Heart left ventricle (tissue), 16 donors: ENCODE measurements at regions not wholly inside any gene's neighbourhood (a gene's known extent, or its start where the extent isn't known, plus 50 kb on each side); places are given as distances from the start of the nearest gene placed in this dataset.

Source experiments
- ATAC-seq, 4 donors: fragments of 200-7000 bp; cut with Tn5 transposase; one replicate each; pipeline ENCODE4 v1.9.1; 2020 to 2022; ENCODE audit warnings: moderate library complexity in 4 of 4, mild to moderate bottlenecking in 3 of 4, moderate number of reproducible peaks in 1 of 4
- DNase-seq, 5 donors: peaks; one replicate each; pipeline ENCODE4 v3.0.0-alpha.2; 2020
- H3K27ac ChIP-seq, 12 donors: fragments of 200-600 bp; sonication (generic) in 4 of 12; one replicate each; pipeline versions ENCODE4 v1.5.0 to v1.8.0; 2016 to 2022; ENCODE audit warnings: mild to moderate bottlenecking in 2 of 12
- H3K27me3 ChIP-seq, 9 donors: fragments of 200-600 bp; sonication (generic) in 2 of 9; one replicate each; pipeline versions ENCODE4 v1.5.1 to v1.8.0; 2016 to 2022; ENCODE audit warnings: mild to moderate bottlenecking in 3 of 9
- H3K36me3 ChIP-seq, 9 donors: fragments of 200-600 bp; sonication (generic) in 2 of 9; one replicate each; pipeline versions ENCODE4 v1.5.0 to v1.8.0; 2018 to 2022; ENCODE audit warnings: mild to moderate bottlenecking in 2 of 9
- H3K4me1 ChIP-seq, 12 donors: fragments of 200-600 bp; sonication (generic) in 4 of 12; one replicate each; pipeline versions ENCODE4 v1.5.0 to v1.8.0; 2016 to 2022; ENCODE audit warnings: mild to moderate bottlenecking in 3 of 12
- H3K4me3 ChIP-seq, 12 donors: fragments of 200-600 bp; sonication (generic) in 4 of 12; one replicate each; pipeline versions ENCODE4 v1.5.0 to v1.8.0; 2017 to 2022; ENCODE audit warnings: mild to moderate bottlenecking in 9 of 12, moderate library complexity in 4 of 12
- H3K9me3 ChIP-seq, 12 donors: fragments of 200-600 bp; sonication (generic) in 4 of 12; one replicate each; pipeline versions ENCODE4 v1.5.0 to v1.8.0; 2016 to 2022; ENCODE audit warnings: mild to moderate bottlenecking in 1 of 12
- POLR2A ChIP-seq, 2 donors: fragments of 450-650 bp; IDR thresholded peaks; one replicate each; pipeline ENCODE4 v1.6.1; 2017; ENCODE audit warnings: antibody characterized with exemption in 2 of 2, mild to moderate bottlenecking in 2 of 2, moderate library complexity in 2 of 2
- WGBS, 4 donors: extraction: QIAGEN DNeasy Blood & Tissue Kit in 2 of 4; methylation state at CpG; one replicate each; pipeline versions ENCODE4 v1.1.5 to v1.1.7; 2013 to 2018; 5-methylcytosine and 5-hydroxymethylcytosine counted together
- intact Hi-C, 10 donors: fragments of 100-400 bp; cut with DNase I; formaldehyde crosslinking; loops; one replicate each; pipeline versions ENCODE4 v1.11.1 to v1.14.2; 2022
- TF ChIP-seq, protein P1 (sequence below), 12 donors: fragments of 200-600 bp; sonication (generic) in 4 of 12; IDR thresholded peaks; one replicate each; pipeline versions ENCODE4 v1.5.0 to v1.8.0; 2018 to 2022; ENCODE audit warnings: antibody characterized with exemption in 12 of 12, mild to moderate bottlenecking in 5 of 12
- donor health status: ischemic (EF 13 %, LVEDD 7.1; RV severe dilation, severe dysfunction).
- donor health status: healthy with polysubstance abuse.
- donor health status: DM: no; HTN: yes; CAD: no.
- donor health status: DM: no; HTN: no; CAD: no.
- donor health status: ischemic (EF 25% LVEDD 6.9; RV normal size, moderate dysfunction).
- donor health status: ischemic (EF 25% LVEDD 5.7; RV mildly dilated, moderate dysfunction).
- donor health status: healthy.
- donor health status: DM: yes; HTN: yes; CAD: no.
- donor health status: ischemic (EF 35%, LVEDD 5.7; RV mildly dilated, moderate dysfunction).
- donor health status: nonischemic (EF 11% LVEDD 7.7; RV severe dilation, severe dysfunction).
- donor health status: DM: yes; HTN: yes; CAD: no.
- donor health status: PGD.
- donor health status: ischemic (EF 29% LVEDD 5.4; RV normal size, mild dysfunction).
- donor health status: nonischemic (EF 23%, LVEDD 6.1; RV moderate dilation, normal function).

DNA sequence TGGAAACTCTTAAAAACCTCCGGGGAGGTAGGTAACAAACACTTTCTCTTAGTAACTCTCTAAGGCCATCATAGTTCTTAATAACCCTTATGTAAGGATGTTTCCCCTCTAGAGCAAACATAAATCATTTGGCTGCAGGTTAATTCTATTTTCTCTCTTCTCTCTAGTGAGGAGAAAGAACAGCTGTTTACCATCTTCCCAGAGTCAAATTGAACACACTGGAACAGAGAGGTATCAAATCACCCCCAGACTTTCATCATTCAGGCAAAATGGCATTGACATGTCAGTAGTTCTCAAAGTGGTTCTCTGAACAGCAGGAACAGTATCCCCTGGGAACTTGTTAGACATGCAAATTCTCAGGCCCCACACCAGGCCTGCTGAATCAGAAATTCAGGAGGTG, 240.7 kb downstream of the MEIS1 start:
- TF ChIP-seq, protein P1, sequence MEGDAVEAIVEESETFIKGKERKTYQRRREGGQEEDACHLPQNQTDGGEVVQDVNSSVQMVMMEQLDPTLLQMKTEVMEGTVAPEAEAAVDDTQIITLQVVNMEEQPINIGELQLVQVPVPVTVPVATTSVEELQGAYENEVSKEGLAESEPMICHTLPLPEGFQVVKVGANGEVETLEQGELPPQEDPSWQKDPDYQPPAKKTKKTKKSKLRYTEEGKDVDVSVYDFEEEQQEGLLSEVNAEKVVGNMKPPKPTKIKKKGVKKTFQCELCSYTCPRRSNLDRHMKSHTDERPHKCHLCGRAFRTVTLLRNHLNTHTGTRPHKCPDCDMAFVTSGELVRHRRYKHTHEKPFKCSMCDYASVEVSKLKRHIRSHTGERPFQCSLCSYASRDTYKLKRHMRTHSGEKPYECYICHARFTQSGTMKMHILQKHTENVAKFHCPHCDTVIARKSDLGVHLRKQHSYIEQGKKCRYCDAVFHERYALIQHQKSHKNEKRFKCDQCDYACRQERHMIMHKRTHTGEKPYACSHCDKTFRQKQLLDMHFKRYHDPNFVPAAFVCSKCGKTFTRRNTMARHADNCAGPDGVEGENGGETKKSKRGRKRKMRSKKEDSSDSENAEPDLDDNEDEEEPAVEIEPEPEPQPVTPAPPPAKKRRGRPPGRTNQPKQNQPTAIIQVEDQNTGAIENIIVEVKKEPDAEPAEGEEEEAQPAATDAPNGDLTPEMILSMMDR (IDR thresholded peaks at IDR 0.05) = no peak
- TF ChIP-seq POLR2A (IDR thresholded peaks at IDR 0.05) = no peak
- intact Hi-C loops = no loop called here
- Histone ChIP-seq H3K27me3 (no peaks in the 10 kb centered on the region), H3K36me3 (no peaks in the 10 kb centered on the region), H3K4me1 (no peaks in the 10 kb centered on the region), H3K9me3 (no peaks in the 10 kb centered on the region), H3K4me3 (no peak overlapping the region), H3K27ac (no peak overlapping the region)
- 71 to 85% (median 79%) methylated on average over 1 of the region's 1 CpG for WGBS, 4 donors
- ATAC-seq = no peak
- DNase-seq = no peak

DNA sequence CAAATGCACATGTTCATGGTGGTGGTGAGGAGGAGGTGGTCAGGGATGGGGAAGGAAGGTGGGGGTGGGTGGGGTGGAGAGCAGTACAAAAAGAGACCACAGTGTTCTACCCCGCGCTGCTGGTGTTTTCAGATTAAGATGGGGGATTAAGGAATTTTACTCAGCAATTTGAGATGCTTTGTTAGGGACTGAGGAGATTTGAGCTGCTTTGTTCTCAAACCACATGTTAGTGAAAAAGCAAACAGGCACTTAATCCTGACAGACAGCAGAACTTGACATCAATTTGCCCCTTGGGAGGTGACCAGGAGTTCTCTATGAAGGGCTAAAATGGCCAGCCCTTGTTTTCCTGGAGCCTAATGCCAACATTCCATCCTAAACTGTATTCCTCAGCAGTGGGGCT, 244.5 kb downstream of the MEIS1 start:
- intact Hi-C loops = no loop called here

DNA sequence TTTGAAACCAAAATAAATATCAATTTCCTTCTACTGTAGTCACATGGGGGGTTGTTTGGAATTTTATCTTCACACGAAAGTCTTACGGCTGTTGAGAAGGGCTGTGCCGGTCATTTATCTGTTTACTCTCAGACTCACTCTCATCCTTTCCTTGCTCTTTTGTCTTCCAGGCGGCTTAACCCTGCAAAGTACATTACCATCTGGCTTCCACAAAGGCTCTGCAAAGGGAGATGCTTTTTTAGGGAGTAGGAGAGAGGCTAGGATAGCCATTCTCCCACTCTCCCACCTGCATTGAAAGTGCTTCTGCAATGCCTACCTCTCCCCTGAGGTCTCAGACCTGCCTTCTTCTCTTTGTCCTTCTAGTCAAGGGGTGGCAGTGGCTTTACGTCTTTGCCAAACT, 247.6 kb downstream of the MEIS1 start:
- Histone ChIP-seq H3K4me1 (peaks cover 0 to 12% (median 0%) of the 10 kb centered on the region in 12 donors), H3K4me3 (no peak overlapping the region), H3K27me3 (peaks cover 0 to 6% (median 0%) of the 10 kb centered on the region in 9 donors), H3K27ac (no peak overlapping the region), H3K9me3 (no peaks in the 10 kb centered on the region), H3K36me3 (no peaks in the 10 kb centered on the region)
- TF ChIP-seq POLR2A (IDR thresholded peaks at IDR 0.05) = no peak
- TF ChIP-seq, protein P1 (IDR thresholded peaks at IDR 0.05) = no peak
- 52 to 65% (median 59%) methylated on average over 5 of the region's 5 CpGs for WGBS, 4 donors
- intact Hi-C loops = loop anchor here in 1 of 10 donors (10.0 kb wide), 1 partner anchor 258 kb away; no protein-coding TSS in a partner anchor
- ATAC-seq = no peak
- no peak for DNase-seq

More for the DNA sequence above, 244.5 kb downstream of the MEIS1 start:
- Histone ChIP-seq H3K9me3 (no peaks in the 10 kb centered on the region), H3K36me3 (no peaks in the 10 kb centered on the region), H3K27ac (no peak overlapping the region), H3K4me3 (no peak overlapping the region), H3K27me3 (peaks cover 0 to 4% (median 0%) of the 10 kb centered on the region in 9 donors), H3K4me1 (peaks cover 0 to 12% (median 0%) of the 10 kb centered on the region in 12 donors)
- ATAC-seq = no peak
- TF ChIP-seq, protein P1 (IDR thresholded peaks at IDR 0.05) = no peak
- no peak for TF ChIP-seq POLR2A (IDR thresholded peaks at IDR 0.05)
- WGBS, 4 donors = 59 to 78% (median 67%) methylated on average over 2 of the region's 2 CpGs
- no peak for DNase-seq

- H3K27me3 ChIP-seq = peaks cover 0 to 6% (median 0%) of the 10 kb centered on the region in 9 donors
- H3K36me3 ChIP-seq = no peaks in the 10 kb centered on the region
- H3K4me3 ChIP-seq = no peak overlapping the region
- no peak overlapping the region for H3K27ac ChIP-seq
- H3K4me1 ChIP-seq = peaks cover 0 to 12% (median 0%) of the 10 kb centered on the region in 12 donors
- WGBS, 4 donors = 73 to 80% (median 76%) methylated on average over 3 of the region's 3 CpGs
- DNase-seq (no peak), ATAC-seq (no peak)
- intact Hi-C loops = loop anchor here in 1 of 10 donors (10.0 kb wide), 1 partner anchor 258 kb away; no protein-coding TSS in a partner anchor
- no peaks in the 10 kb centered on the region for H3K9me3 ChIP-seq
- TF ChIP-seq POLR2A (IDR thresholded peaks at IDR 0.05) = no peak
- TF ChIP-seq, protein P1 (IDR thresholded peaks at IDR 0.05) = no peak
Observed at GRCh38 chr2:66683064-66683463, 248.1 kb downstream of the MEIS1 start.
